ENCODE measurements at regions not wholly inside any gene's neighbourhood (a gene's known extent, or its start where the extent isn't known, plus 50 kb on each side); places are given as distances from the start of the nearest gene placed in this dataset.

DNA sequence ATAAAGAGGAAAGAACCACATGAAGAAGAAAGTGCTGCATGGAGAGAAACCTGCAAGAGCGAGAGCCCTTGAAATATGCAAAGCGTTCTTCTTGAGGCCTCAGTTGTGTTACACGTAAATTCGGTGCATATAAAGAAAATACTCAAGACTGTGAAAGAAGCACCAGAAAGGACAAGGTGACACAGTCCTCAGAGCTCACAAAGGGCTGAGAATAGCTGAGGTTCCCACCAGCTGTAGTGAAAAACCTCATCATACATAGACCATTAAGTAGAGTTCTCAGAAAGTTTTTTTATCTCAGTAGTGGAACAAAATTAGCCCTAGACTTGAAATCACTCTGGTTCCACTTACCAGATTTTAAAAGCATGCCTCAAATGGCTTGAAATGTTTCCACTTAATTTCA is 980.7 kb upstream of the CRIM1 start:
- no peaks in the 10 kb centered on the region for H3K36me3 ChIP-seq (ENCODE audit: control insufficient read depth, insufficient read depth, low read length)
- H3K27me3 ChIP-seq (ENCODE audit: control insufficient read depth, insufficient read depth, low read length, poor library complexity, severe bottlenecking), result no peaks in the 10 kb centered on the region
- no peaks in the 10 kb centered on the region for H3K9me3 ChIP-seq (ENCODE audit: control insufficient read depth, low read length)
- no peak overlapping the region for H3K27ac ChIP-seq (ENCODE audit: insufficient read depth, low read depth, low read length, poor library complexity, severe bottlenecking)
- no peaks in the 10 kb centered on the region for H3K4me1 ChIP-seq (ENCODE audit: control insufficient read depth, insufficient read depth, low read length)
- 95 to 97% methylated on average over 4 of the region's 4 CpGs for WGBS, 2 experiments
- no peak overlapping the region for H3K4me3 ChIP-seq (ENCODE audit: insufficient read depth, low read depth, low read length)

DNA sequence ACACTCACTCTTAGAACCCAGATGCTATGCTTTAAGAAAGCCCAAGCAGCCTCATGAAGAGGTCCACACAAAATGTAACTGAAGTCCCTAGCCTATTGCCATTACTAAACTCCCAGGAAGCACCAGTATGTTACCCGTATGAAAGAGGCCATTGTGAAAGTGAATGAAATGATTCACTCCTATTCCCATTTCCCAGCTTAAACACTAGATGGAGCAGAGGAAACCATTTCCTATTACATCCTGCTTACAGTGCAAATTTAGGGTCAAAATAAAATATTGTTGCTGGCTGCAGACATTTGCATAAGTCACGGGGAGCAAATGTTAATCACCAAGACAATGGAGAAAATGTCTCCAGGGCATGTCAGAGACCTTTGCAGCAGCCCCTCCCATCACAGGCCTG is 989.7 kb upstream of the CRIM1 start:
- Histone ChIP-seq H3K36me3 (ENCODE audit: control insufficient read depth, insufficient read depth, low read length) (no peaks in the 10 kb centered on the region), H3K27me3 (ENCODE audit: control insufficient read depth, insufficient read depth, low read length, poor library complexity, severe bottlenecking) (no peaks in the 10 kb centered on the region), H3K4me1 (ENCODE audit: control insufficient read depth, insufficient read depth, low read length) (no peaks in the 10 kb centered on the region), H3K9me3 (ENCODE audit: control insufficient read depth, low read length) (no peaks in the 10 kb centered on the region), H3K4me3 (ENCODE audit: insufficient read depth, low read depth, low read length) (no peak overlapping the region), H3K27ac (ENCODE audit: insufficient read depth, low read depth, low read length, poor library complexity, severe bottlenecking) (no peak overlapping the region)
- WGBS, 2 experiments, result 69 to 75% methylated on average over 2 of the region's 2 CpGs

DNA sequence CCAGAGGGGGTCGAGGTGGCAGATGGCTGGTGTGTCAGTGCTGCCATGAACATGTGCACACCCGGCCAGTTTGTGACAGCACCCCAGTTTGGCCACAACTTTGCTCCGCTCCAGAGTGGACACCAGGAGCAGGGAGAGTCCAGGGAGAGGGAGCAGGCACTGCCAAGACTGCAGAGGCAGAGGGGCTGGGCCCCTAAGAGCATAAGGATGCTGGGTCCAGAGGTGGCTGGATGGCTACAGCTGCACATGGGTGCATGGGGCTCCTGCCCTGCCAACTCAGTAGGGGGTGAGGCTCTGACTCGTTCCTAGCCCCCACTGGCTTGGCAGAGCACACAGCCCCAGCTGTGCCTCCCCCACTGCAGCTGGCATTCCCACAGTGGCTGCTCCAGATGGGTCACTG is 999.2 kb upstream of the CRIM1 start:
- Histone ChIP-seq H3K4me3 (ENCODE audit: insufficient read depth, low read depth, low read length) (no peak overlapping the region), H3K36me3 (ENCODE audit: control insufficient read depth, insufficient read depth, low read length) (no peaks in the 10 kb centered on the region), H3K27me3 (ENCODE audit: control insufficient read depth, insufficient read depth, low read length, poor library complexity, severe bottlenecking) (no peaks in the 10 kb centered on the region), H3K4me1 (ENCODE audit: control insufficient read depth, insufficient read depth, low read length) (no peaks in the 10 kb centered on the region), H3K9me3 (ENCODE audit: control insufficient read depth, low read length) (no peaks in the 10 kb centered on the region), H3K27ac (ENCODE audit: insufficient read depth, low read depth, low read length, poor library complexity, severe bottlenecking) (no peak overlapping the region)
- WGBS, 2 experiments, result 91 to 94% methylated on average over 4 of the region's 4 CpGs

DNA sequence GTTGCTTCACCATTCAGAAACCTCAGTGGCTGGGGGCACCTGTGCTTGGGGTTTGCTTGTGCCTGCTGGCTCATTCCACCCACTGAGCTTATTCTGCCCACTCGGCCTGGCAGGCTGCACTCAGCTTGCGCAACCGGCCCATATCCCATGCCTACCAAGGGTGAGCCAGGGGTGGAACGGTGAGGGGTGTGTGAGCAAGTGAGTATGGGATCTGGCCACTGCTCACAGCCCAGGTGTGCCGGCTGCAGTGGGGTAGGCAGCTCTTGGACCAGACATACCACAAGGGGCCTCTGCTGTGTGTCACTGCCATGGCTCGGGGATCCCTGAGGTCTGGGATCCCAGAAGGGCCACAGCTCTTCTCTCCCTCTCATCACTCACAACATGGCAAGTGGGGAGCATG is 1000.5 kb upstream of the CRIM1 start:
- WGBS, 2 experiments, result 91 to 96% methylated on average over 6 of the region's 6 CpGs

DNA sequence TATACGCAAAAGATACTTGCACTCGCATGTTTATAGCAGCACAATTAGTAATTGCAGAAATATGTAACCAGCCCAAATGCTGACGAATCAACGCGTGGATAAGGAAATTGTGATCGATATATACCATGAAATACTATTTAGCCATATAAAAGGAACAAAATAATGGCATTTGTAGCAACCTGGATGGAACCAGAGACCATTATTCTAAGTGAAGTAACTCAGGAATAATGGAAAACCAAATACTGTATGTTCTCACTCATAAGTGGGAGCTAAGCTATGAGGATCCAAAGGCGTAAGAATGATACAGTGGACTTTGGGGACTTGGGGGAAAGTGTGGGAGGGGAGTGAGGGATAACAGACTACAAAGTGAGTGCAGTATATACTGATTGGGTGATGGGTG is 1008.0 kb upstream of the CRIM1 start:
- 89 to 90% methylated on average over 6 to 7 of the region's 7 CpGs for WGBS, 2 experiments
- H3K4me1 ChIP-seq (ENCODE audit: control insufficient read depth, insufficient read depth, low read length), result no peaks in the 10 kb centered on the region
- H3K27me3 ChIP-seq (ENCODE audit: control insufficient read depth, insufficient read depth, low read length, poor library complexity, severe bottlenecking), result no peaks in the 10 kb centered on the region

More for the DNA sequence above, 1000.5 kb upstream of the CRIM1 start:
- no peaks in the 10 kb centered on the region for H3K36me3 ChIP-seq (ENCODE audit: control insufficient read depth, insufficient read depth, low read length)
- no peak overlapping the region for H3K4me3 ChIP-seq (ENCODE audit: insufficient read depth, low read depth, low read length)
- no peaks in the 10 kb centered on the region for H3K9me3 ChIP-seq (ENCODE audit: control insufficient read depth, low read length)
- no peaks in the 10 kb centered on the region for H3K27me3 ChIP-seq (ENCODE audit: control insufficient read depth, insufficient read depth, low read length, poor library complexity, severe bottlenecking)
- H3K27ac ChIP-seq (ENCODE audit: insufficient read depth, low read depth, low read length, poor library complexity, severe bottlenecking), result no peak overlapping the region
- H3K4me1 ChIP-seq (ENCODE audit: control insufficient read depth, insufficient read depth, low read length), result no peaks in the 10 kb centered on the region

DNA sequence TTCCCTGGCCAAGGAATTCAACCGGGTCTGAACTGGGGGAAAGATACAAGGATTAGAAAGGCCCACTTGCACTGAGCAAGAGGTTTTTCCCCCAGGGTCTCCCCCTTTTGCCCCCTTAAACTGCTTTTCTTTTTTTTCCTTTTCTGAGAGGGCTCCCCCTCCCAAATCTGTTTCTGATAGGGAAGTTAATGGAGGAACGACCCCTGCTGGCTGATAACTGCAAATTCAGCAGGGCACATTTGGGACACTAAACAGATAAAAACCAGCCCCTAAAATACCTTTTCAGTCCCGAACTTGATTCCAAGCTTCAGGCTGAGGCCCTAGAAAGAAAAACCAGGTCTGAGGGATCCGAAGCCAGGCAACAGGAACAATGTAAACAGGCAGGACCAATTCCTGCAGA is 1012.4 kb upstream of the CRIM1 start:
- Histone ChIP-seq H3K36me3 (ENCODE audit: control insufficient read depth, insufficient read depth, low read length) (no peaks in the 10 kb centered on the region), H3K27ac (ENCODE audit: insufficient read depth, low read depth, low read length, poor library complexity, severe bottlenecking) (no peak overlapping the region), H3K4me1 (ENCODE audit: control insufficient read depth, insufficient read depth, low read length) (no peaks in the 10 kb centered on the region), H3K9me3 (ENCODE audit: control insufficient read depth, low read length) (no peaks in the 10 kb centered on the region), H3K4me3 (ENCODE audit: insufficient read depth, low read depth, low read length) (no peak overlapping the region), H3K27me3 (ENCODE audit: control insufficient read depth, insufficient read depth, low read length, poor library complexity, severe bottlenecking) (no peaks in the 10 kb centered on the region)
- 64 to 80% methylated on average over 4 of the region's 4 CpGs for WGBS, 2 experiments

More for the DNA sequence above, 1008.0 kb upstream of the CRIM1 start:
- Histone ChIP-seq H3K4me3 (ENCODE audit: insufficient read depth, low read depth, low read length) (no peak overlapping the region), H3K9me3 (ENCODE audit: control insufficient read depth, low read length) (no peaks in the 10 kb centered on the region), H3K27ac (ENCODE audit: insufficient read depth, low read depth, low read length, poor library complexity, severe bottlenecking) (no peak overlapping the region), H3K36me3 (ENCODE audit: control insufficient read depth, insufficient read depth, low read length) (no peaks in the 10 kb centered on the region)

DNA sequence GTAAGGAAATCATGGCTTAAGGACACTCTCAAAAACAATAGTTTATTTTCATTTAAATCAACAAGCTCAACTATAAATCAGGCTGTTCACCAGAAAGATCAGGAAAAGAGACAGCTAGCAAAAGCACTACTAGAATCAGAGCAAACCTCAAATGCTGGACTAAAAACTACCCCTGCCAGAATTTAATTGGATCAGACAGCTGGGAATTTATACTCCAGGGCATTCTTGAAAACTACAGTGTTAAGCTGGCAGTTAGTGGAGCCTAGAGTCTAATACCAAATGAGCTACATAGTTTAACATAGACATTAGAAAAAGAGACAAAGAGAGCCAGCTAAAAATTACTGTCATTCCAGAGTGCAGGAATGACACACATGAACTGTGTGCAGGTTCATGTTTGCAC is 1016.4 kb upstream of the CRIM1 start:
- no peaks in the 10 kb centered on the region for H3K4me1 ChIP-seq (ENCODE audit: control insufficient read depth, insufficient read depth, low read length)
- no peaks in the 10 kb centered on the region for H3K36me3 ChIP-seq (ENCODE audit: control insufficient read depth, insufficient read depth, low read length)
- H3K27me3 ChIP-seq (ENCODE audit: control insufficient read depth, insufficient read depth, low read length, poor library complexity, severe bottlenecking), result no peaks in the 10 kb centered on the region
- no peak overlapping the region for H3K4me3 ChIP-seq (ENCODE audit: insufficient read depth, low read depth, low read length)
- no peaks in the 10 kb centered on the region for H3K9me3 ChIP-seq (ENCODE audit: control insufficient read depth, low read length)
- no peak overlapping the region for H3K27ac ChIP-seq (ENCODE audit: insufficient read depth, low read depth, low read length, poor library complexity, severe bottlenecking)

DNA sequence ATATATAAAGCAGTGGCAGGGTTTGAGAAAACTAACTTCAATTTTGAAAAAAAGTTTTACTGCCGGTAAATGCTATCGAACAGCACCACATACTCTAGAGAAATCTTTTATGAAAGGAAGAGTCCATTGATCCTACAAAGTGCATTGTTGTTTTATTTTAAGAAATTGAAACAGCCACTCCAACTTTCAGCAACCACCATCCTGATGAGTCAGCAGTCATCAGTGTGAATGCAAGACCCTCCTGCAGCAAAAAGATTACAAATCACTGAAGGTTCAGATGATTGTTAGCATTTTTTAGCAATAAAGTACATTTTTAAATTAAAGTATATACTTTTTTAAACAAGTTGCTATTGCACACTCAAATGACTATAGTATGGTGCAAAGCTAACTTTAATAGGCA is 1017.7 kb upstream of the CRIM1 start:
- Histone ChIP-seq H3K9me3 (ENCODE audit: control insufficient read depth, low read length) (no peaks in the 10 kb centered on the region), H3K4me1 (ENCODE audit: control insufficient read depth, insufficient read depth, low read length) (no peaks in the 10 kb centered on the region), H3K27ac (ENCODE audit: insufficient read depth, low read depth, low read length, poor library complexity, severe bottlenecking) (no peak overlapping the region), H3K4me3 (ENCODE audit: insufficient read depth, low read depth, low read length) (no peak overlapping the region), H3K36me3 (ENCODE audit: control insufficient read depth, insufficient read depth, low read length) (no peaks in the 10 kb centered on the region), H3K27me3 (ENCODE audit: control insufficient read depth, insufficient read depth, low read length, poor library complexity, severe bottlenecking) (no peaks in the 10 kb centered on the region)
- WGBS, 2 experiments, result 94% methylated on average over 2 of the region's 2 CpGs; no CpG with 5 or more reads in 1 of the 2 experiments

DNA sequence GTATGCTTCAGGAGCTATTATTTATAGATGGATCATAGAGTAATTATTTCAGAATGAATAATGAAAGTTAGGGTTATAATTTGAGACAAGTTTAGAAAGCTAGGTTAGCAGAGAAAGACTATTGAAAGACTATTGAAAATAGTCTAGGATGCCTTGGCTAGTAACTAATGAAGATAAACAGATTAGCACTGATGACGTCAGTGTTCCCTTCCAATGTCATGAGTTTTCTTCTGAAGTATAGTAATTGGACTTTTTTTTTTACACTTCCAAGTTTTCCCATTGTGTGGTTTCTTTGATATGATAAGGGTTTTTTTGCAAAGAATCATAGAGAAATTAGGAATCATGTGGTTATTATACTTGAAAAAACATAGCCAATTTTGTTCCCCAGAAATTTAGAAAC is 1041.5 kb upstream of the CRIM1 start:
- Histone ChIP-seq H3K27ac (ENCODE audit: insufficient read depth, low read depth, low read length, poor library complexity, severe bottlenecking) (no peak overlapping the region), H3K4me1 (ENCODE audit: control insufficient read depth, insufficient read depth, low read length) (no peaks in the 10 kb centered on the region), H3K36me3 (ENCODE audit: control insufficient read depth, insufficient read depth, low read length) (no peaks in the 10 kb centered on the region), H3K9me3 (ENCODE audit: control insufficient read depth, low read length) (no peaks in the 10 kb centered on the region), H3K4me3 (ENCODE audit: insufficient read depth, low read depth, low read length) (no peak overlapping the region), H3K27me3 (ENCODE audit: control insufficient read depth, insufficient read depth, low read length, poor library complexity, severe bottlenecking) (no peaks in the 10 kb centered on the region)
- 84 to 96% methylated on average over 1 of the region's 1 CpG for WGBS, 2 experiments

DNA sequence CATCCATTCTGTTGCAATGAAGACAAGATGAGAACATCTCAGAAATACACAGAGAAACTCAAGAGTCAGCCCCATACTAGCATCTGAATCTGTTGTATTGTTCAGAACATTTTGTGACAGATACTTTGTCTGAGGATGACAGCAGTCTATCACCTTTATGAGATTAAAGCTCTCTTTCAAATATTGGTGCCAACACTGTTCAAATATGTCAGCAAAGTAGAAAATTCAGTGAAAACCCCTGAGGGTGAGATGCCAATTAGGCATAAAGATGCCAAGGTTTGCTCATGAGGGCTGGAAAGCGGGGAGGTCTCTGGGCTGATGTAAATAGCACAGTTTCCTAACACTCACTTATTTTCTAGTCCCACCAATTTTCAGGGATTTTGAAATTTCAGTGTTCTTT is 1054.2 kb upstream of the CRIM1 start:
- WGBS, 2 experiments, result 80 to 100% methylated on average over 1 of the region's 1 CpG

DNA sequence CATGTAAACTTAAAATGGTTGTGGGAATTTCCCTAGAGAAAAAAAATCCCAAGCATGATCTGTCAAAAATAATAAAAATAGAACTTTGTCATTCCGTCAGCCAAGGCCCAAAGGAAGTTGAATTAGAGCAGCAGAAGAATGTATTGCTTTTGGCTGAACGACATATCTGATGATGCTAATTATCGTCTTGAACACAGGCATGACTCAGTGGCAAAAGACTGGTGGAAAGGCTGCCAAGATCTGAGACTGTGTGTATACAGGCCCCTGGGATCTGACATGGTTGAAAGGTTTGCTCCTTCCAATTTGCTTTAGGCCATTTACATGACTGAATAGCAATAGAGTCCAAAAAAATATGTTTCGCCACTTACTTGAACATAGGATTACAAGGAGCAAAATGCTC is 1057.1 kb upstream of the CRIM1 start:
- Histone ChIP-seq H3K27ac (ENCODE audit: insufficient read depth, low read depth, low read length, poor library complexity, severe bottlenecking) (no peak overlapping the region), H3K4me3 (ENCODE audit: insufficient read depth, low read depth, low read length) (no peak overlapping the region), H3K9me3 (ENCODE audit: control insufficient read depth, low read length) (no peaks in the 10 kb centered on the region), H3K27me3 (ENCODE audit: control insufficient read depth, insufficient read depth, low read length, poor library complexity, severe bottlenecking) (no peaks in the 10 kb centered on the region), H3K4me1 (ENCODE audit: control insufficient read depth, insufficient read depth, low read length) (no peaks in the 10 kb centered on the region), H3K36me3 (ENCODE audit: control insufficient read depth, insufficient read depth, low read length) (no peaks in the 10 kb centered on the region)
- 95 to 96% methylated on average over 3 of the region's 4 CpGs for WGBS, 2 experiments

More for the DNA sequence above, 1054.2 kb upstream of the CRIM1 start:
- Histone ChIP-seq H3K36me3 (ENCODE audit: control insufficient read depth, insufficient read depth, low read length) (no peaks in the 10 kb centered on the region), H3K9me3 (ENCODE audit: control insufficient read depth, low read length) (no peaks in the 10 kb centered on the region), H3K4me3 (ENCODE audit: insufficient read depth, low read depth, low read length) (no peak overlapping the region), H3K4me1 (ENCODE audit: control insufficient read depth, insufficient read depth, low read length) (no peaks in the 10 kb centered on the region), H3K27ac (ENCODE audit: insufficient read depth, low read depth, low read length, poor library complexity, severe bottlenecking) (no peak overlapping the region), H3K27me3 (ENCODE audit: control insufficient read depth, insufficient read depth, low read length, poor library complexity, severe bottlenecking) (no peaks in the 10 kb centered on the region)

All from ectodermal cell (in vitro differentiated cells).